ENCODE measurements at regions not wholly inside any gene's neighbourhood (a gene's known extent, or its start where the extent isn't known, plus 50 kb on each side); places are given as distances from the start of the nearest gene placed in this dataset.
A peak's percentile ranks its signal among the peaks of the same experiment; 100 is the strongest.
"Not testable (repeated sequence)": the region's sequence is repeated elsewhere in the genome, so short reads cannot be mapped to it uniquely, and the experiment has no call there.

GRCh38 chr5:21087766-21088165, 1099.8 kb upstream of the CDH18 start:
- no peak for DNase-seq (ENCODE audit: low read depth in 4 of 4, low spot score in 2 of 4)

GRCh38 chr5:21085791-21086190, 1097.8 kb upstream of the CDH18 start:
- no peak for DNase-seq (ENCODE audit: low read depth in 4 of 4, low spot score in 2 of 4)

- no peak for DNase-seq (ENCODE audit: low read depth in 4 of 4, low spot score in 2 of 4)
Measured at GRCh38 chr5:21071986-21072385, 1084.0 kb upstream of the CDH18 start.

GRCh38 chr5:21071421-21071820, 1083.4 kb upstream of the CDH18 start:
- no peak for DNase-seq (ENCODE audit: low read depth in 4 of 4, low spot score in 2 of 4)

GRCh38 chr5:21070858-21071257, 1082.9 kb upstream of the CDH18 start:
- no peak for DNase-seq (ENCODE audit: low read depth in 4 of 4, low spot score in 2 of 4)

GRCh38 chr5:21067724-21068123, 1079.7 kb upstream of the CDH18 start:
- no peak for DNase-seq (ENCODE audit: low read depth in 4 of 4, low spot score in 2 of 4)

- no peak for DNase-seq (ENCODE audit: low read depth in 4 of 4, low spot score in 2 of 4)
Measured at GRCh38 chr5:21063146-21063545, 1075.1 kb upstream of the CDH18 start.

- DNase-seq (ENCODE audit: low read depth in 4 of 4, low spot score in 2 of 4) = no peak
Measured at GRCh38 chr5:21058289-21058688, 1070.3 kb upstream of the CDH18 start.

- DNase-seq (ENCODE audit: low read depth in 4 of 4, low spot score in 2 of 4) = no peak
Measured at GRCh38 chr5:21051945-21052344, 1063.9 kb upstream of the CDH18 start.

- no peak for DNase-seq (ENCODE audit: low read depth in 4 of 4, low spot score in 2 of 4)
Measured at GRCh38 chr5:21049901-21050300, 1061.9 kb upstream of the CDH18 start.

- no peak for DNase-seq (ENCODE audit: low read depth in 4 of 4, low spot score in 2 of 4)
Measured at GRCh38 chr5:21030981-21031380, 1043.0 kb upstream of the CDH18 start.

GRCh38 chr5:21024966-21025365, 1037.0 kb upstream of the CDH18 start:
- DNase-seq (ENCODE audit: low read depth in 4 of 4, low spot score in 2 of 4) = no peak

GRCh38 chr5:21013237-21013636, 1025.2 kb upstream of the CDH18 start:
- DNase-seq (ENCODE audit: low read depth in 4 of 4, low spot score in 2 of 4) = no peak

GRCh38 chr5:21007781-21008180, 1019.8 kb upstream of the CDH18 start:
- DNase-seq (ENCODE audit: low read depth in 4 of 4, low spot score in 2 of 4) = no peak

GRCh38 chr5:20988933-20989332, 1000.9 kb upstream of the CDH18 start:
- not testable (repeated sequence) for DNase-seq (ENCODE audit: low read depth in 4 of 4, low spot score in 2 of 4)

- DNase-seq (ENCODE audit: low read depth in 4 of 4, low spot score in 2 of 4) = no peak
Measured at GRCh38 chr5:20985754-20986153, 997.8 kb upstream of the CDH18 start.

GRCh38 chr5:20974426-20974825, 986.4 kb upstream of the CDH18 start:
- DNase-seq (ENCODE audit: low read depth in 4 of 4, low spot score in 2 of 4) = peak in 2 of 4 donors; percentile 37 to 51

GRCh38 chr5:20972419-20972925, 984.5 kb upstream of the CDH18 start:
- peak in 2 of 4 donors; percentile 3 to 17 for DNase-seq (ENCODE audit: low read depth in 4 of 4, low spot score in 2 of 4)

- no peak for DNase-seq (ENCODE audit: low read depth in 4 of 4, low spot score in 2 of 4)
Measured at GRCh38 chr5:20959347-20959746, 971.3 kb upstream of the CDH18 start.

- DNase-seq (ENCODE audit: low read depth in 4 of 4, low spot score in 2 of 4) = no peak
Measured at GRCh38 chr5:20958641-20959040, 970.6 kb upstream of the CDH18 start.

- DNase-seq (ENCODE audit: low read depth in 4 of 4, low spot score in 2 of 4) = no peak
Measured at GRCh38 chr5:20956134-20956533, 968.1 kb upstream of the CDH18 start.

- no peak for DNase-seq (ENCODE audit: low read depth in 4 of 4, low spot score in 2 of 4)
Measured at GRCh38 chr5:20949636-20950035, 961.6 kb upstream of the CDH18 start.

Measured in left renal cortex interstitium (tissue), 4 donors.